Epithelial cell of esophagus (primary cell): ENCODE measurements at regions not wholly inside any gene's neighbourhood (a gene's known extent, or its start where the extent isn't known, plus 50 kb on each side); places are given as distances from the start of the nearest gene placed in this dataset.
A peak's percentile ranks its signal among the peaks of the same experiment; 100 is the strongest.
"Not testable (repeated sequence)": the region's sequence is repeated elsewhere in the genome, so short reads cannot be mapped to it uniquely, and the experiment has no call there.

Experiments used
- DNase-seq: peaks from one replicate; pipeline ENCODE4 v3.0.0; 2010; ENCODE audit warnings: low read depth
- H3K4me3 ChIP-seq: 2 replicates; pipeline ENCODE4 v1.5.1; 2011; ENCODE audit warnings: mild to moderate bottlenecking, low read length, control low read depth
- CTCF ChIP-seq: IDR thresholded peaks from 2 replicates; pipeline ENCODE4 v1.5.1; 2011; ENCODE audit warnings: low read depth, mild to moderate bottlenecking, low read length, control low read depth, inconsistent platforms; ENCODE audit not compliant: insufficient read depth; ENCODE audit errors: missing control alignments

- no peak overlapping the region for H3K4me3 ChIP-seq
- TF ChIP-seq CTCF, result no peak
Measured at GRCh38 chr4:116244771-116245170, 840.6 kb downstream of the TRAM1L1 start.

GRCh38 chr4:116243431-116243830 is 841.9 kb downstream of the TRAM1L1 start:
- no peak overlapping the region for H3K4me3 ChIP-seq
- TF ChIP-seq CTCF, result no peak
- no peak for DNase-seq

More at GRCh38 chr4:116244771-116245170, 840.6 kb downstream of the TRAM1L1 start:
- no peak for DNase-seq

GRCh38 chr4:116233971-116234370 is 851.4 kb downstream of the TRAM1L1 start:
- TF ChIP-seq CTCF, result no peak
- peak; percentile 27 for DNase-seq
- no peak overlapping the region for H3K4me3 ChIP-seq

- DNase-seq, result peak; percentile 20
- H3K4me3 ChIP-seq, result not testable (repeated sequence)
Measured at GRCh38 chr4:116231999-116232398, 853.4 kb downstream of the TRAM1L1 start.

- no peak for DNase-seq
- no peak for TF ChIP-seq CTCF
- no peak overlapping the region for H3K4me3 ChIP-seq
Measured at GRCh38 chr4:116229420-116229819, 856.0 kb downstream of the TRAM1L1 start.

GRCh38 chr4:116223040-116223732 is 862.2 kb downstream of the TRAM1L1 start:
- DNase-seq, result no peak
- H3K4me3 ChIP-seq, result no peak overlapping the region
- no peak for TF ChIP-seq CTCF

GRCh38 chr4:116217781-116218180 is 867.6 kb downstream of the TRAM1L1 start:
- peak; percentile 71 for DNase-seq
- no peak overlapping the region for H3K4me3 ChIP-seq
- no peak for TF ChIP-seq CTCF
